ELF-1 (cell line): ENCODE measurements at regions not wholly inside any gene's neighbourhood (a gene's known extent, or its start where the extent isn't known, plus 50 kb on each side); places are given as distances from the start of the nearest gene placed in this dataset.
"Not testable (repeated sequence)": the region's sequence is repeated elsewhere in the genome, so short reads cannot be mapped to it uniquely, and the experiment has no call there.

ENCODE experiments used
- DNase-seq: peaks from one replicate; pipeline ENCODE4 v3.0.0-alpha.2; 2016; ENCODE audit warnings: low read depth, low spot score

DNA sequence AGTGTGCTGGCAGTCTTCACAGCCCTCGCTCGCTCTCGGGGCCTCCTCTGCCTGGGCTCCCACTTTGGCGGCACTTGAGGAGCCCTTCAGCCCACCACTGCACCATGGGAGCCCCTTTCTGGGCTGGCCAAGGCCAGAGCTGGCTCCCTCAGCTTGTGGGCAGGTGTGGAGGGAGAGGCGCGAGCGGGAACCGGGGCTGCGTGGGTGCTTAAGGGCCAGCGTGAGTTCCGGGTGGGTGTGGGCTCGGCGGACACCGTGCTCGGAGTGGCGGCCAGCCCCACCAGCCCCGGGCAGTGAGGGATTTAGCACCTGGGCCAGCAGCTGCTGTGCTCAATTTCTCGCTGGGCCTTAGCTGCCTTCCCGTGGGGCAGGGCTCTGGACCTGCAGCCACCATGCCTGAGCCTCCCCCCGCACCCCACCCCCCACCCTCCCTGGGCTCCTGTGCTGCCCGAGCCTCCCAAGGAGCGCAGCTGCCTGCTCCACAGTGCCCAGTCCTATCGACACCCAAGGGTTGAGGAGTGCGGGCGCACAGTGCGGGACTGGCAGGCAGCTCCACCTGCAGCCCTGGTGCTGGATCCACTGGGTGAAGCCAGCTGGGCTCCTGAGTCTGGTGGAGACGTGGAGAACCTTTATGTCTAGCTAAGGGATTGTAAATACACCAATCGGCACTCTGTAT, 684.4 kb upstream of the GOLIM4 start:
- not testable (repeated sequence) for DNase-seq

DNA sequence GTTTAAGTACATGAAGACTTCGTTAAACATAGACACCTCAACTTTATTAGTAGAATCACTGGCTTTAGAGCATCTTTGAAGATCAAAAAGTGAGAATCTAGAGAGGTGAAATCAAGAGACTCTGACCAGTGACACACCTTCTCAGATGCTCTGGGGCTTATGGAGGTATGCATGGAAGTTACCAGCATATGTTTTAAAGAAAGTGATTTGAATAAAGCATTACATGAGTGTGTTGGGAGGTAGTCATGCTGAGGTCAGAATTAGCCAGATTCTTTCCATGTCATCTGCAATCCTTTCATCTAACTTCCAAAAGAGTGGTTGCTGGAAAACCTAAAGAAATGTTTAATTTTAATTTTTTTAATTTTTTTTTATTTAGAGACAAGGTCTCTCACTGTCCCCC, 658.0 kb upstream of the GOLIM4 start:
- DNase-seq, result no peak

DNA sequence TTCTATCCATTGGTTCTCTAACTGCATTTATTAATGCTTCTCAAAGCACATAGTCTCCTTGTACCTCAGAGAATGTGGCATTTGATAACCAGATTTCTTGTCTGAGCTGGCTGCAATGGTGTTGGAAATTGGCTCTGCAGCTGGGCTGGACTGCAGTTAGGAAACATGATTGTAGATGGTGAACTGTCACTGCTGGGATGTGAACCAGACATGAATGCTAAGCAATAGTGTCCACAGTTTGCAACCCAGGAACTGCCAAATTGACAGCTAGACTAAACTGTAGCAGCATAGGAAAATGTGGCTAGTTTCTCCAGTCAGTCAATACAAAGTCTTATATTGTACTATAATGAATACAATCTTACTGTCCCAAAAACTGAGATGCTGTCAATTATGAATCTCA, 656.6 kb upstream of the GOLIM4 start:
- no peak for DNase-seq

- DNase-seq, result no peak
Observed at GRCh38 chr3:168747697-168748096, 652.0 kb upstream of the GOLIM4 start.

DNA sequence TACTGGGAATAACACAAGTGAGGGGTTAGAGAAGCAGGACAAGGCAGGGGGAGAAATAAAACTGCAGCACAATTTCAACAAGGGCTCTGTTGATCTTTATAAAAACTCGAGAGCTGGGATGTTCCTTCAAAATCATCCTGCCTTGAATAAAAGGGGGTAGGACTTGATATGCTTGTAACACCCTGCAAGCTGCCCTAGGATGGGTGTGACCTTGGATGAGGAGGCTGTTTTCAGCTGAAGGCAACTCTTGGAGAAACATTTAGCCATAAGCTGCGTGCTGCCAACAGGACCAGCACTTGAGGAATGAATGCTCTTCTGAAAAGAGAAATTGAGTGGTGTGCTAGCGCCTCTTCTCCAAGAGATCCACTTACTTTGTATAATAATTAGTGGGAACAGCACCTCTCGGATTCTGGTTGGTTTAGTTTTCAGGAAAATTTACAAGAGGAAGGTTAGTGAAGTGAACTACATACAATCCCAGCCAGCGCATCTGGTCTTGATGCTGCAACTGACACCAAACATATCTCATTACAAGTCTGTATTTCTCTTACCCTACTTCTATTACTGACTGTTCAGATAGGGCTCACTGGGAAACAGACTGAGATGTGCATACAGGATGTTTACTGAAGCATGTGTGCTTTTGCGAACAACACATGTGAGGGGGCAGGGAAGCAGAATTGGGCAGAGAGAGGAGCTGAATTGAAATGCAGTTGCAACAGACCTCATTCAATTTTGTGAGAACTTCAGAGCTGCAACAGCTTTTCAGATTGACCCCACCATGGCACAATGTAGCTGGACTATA, 643.0 kb upstream of the GOLIM4 start:
- no peak for DNase-seq

DNA sequence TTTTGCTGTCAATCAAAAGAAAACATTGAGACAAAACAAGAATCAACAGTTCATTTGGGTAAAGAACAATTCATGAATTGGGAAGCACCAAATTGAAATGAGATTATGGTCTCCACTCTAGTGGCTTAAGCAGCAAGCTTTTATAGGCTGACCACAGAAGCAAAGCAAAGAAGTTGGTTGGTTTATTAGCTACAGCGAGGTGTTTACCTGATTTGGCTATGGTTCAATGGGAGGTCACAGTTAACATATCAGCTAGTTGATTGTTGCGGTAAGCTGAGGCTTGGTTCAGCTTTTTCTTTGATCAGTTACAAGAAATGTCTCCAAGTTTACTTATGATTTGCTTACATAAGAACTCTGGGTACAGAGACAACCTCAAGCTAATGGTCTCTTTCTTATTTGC, 640.5 kb upstream of the GOLIM4 start:
- no peak for DNase-seq

DNA sequence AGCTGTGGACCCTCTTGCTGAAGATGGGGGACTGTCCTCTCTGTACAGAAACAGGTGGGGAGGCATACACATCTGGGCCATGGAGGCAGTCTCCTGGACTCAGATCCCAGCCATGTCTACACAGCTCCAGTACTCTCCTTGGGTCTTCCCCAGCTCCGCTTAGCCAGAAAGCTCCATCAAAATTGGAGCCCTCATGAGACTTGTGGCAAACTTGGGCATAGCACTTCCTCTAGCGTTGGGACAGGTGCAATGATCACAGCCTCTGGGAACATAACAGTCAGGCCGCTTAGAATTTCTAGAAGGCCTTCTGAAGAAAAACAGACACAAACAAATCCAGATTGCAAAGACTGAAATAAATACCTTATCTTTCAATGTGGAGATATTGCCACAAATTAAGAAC, 634.3 kb upstream of the GOLIM4 start:
- DNase-seq, result no peak

DNA sequence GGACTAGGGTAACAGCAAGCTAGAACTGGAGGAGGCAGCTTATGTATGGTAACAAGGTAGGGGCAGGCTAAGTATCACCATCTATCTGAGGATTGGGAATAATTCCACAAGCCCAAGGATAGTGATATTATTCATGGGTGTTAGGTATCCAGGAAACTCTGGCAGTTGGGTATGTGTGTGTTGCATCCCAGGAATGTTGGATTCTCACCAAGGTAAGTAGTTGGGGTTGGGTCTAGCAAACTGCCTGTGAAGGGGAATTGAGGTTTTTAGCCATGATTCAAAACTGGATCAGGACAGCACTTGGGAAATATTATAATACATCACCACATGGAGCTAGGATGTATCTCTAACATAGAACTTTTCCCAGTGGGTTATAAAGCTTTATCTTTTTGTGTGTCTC, 626.4 kb upstream of the GOLIM4 start:
- DNase-seq, result no peak

DNA sequence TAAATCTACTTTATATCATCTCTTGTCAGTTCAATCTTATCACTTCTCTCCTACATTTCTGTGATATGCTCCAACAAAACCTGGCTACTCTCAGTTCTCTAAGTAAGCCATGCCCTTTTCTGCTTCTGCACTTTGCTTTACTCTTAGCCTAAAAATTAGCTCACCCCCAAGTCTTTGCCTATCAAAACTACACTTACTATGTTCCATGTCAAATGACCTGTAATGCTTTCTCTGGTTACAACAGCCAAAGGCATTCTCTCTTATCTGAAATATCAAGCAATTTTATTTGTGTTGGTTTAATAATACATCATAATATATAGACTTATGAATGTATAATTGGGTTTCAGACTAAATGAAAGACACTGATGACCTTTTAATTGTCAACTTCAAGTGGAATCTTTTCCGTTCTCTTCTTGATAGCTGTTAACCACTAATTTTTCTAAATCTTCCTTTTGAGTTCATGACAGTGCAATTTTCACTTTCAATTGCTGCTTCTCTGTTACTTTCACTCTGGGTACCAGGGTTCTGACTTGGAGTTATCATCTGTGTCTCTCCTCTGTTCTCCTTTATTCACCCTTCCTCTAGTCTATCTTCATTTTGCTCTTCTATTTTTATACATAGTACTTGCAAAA, 619.0 kb upstream of the GOLIM4 start:
- no peak for DNase-seq

DNA sequence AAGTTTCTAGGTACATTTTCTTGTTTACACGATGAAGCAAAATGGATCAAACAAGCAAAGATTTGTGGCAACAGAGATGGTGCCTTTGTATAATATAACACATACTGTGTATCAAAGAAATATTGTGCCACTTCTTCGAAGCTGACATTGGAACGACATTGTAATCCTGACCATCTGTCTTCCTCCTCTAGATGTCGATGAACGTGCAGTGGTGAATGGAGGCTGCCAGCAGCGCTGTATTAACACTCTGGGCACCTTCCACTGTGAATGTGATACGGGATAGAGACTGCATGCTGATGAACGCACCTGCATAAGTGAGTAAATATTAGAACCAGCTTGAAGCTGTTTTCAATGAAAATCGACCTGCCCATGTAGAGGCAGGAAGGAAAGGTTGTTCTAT, 613.3 kb upstream of the GOLIM4 start:
- no peak for DNase-seq

DNA sequence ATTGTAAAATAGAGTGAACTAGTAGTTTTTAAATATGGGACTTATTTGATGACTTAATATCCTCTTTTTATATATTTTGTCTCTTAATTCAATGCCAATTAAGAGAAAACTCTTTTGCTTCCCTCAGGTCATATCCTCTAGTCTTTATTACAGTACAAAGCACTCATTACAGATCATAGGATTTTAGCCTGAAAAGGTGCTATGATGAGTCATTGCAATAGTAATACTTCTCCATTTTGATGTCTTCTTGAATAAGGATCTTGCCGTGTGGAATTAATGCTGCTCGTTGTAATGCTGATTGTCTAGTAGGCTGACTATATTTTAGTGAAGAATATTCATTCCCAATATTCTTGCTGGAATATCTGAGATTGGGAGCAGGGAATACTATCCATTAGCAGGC, 612.2 kb upstream of the GOLIM4 start:
- DNase-seq, result no peak

DNA sequence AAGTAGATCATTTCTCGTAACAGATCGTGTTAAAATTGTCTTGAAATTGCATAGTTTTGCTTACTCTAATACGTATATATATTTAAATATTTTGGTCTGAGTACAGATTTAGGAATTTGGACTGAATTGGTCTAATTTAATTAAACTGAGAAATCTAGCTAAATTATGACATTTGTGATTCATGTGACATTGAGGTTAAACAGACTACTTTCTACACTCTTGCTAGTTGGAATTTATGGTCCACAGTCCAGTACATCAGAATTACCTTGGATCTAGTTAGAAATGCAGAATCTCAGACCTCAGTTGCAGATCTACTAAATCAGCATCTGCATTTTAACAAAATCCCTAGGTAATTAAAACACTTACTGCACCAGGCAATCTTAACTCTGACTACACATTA, 609.7 kb upstream of the GOLIM4 start:
- no peak for DNase-seq

DNA sequence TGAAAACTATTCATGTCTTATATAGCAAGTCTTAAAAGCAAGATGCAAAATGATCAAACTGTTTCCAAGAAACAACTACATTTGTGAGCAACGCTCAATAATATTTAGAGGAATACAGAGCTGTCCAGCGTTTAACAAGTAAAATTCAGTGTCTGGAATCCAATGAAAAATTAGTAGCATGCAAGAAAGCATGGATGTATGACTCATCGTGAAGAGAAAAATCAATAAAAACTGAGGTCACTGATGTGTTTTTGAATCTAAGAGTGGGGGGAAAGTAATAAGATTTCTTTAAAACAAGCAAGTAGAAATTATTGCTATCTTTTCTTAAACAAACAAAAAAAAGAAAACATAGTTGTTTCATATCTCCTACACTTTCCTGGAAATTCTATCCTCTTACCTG, 600.3 kb upstream of the GOLIM4 start:
- no peak for DNase-seq

DNA sequence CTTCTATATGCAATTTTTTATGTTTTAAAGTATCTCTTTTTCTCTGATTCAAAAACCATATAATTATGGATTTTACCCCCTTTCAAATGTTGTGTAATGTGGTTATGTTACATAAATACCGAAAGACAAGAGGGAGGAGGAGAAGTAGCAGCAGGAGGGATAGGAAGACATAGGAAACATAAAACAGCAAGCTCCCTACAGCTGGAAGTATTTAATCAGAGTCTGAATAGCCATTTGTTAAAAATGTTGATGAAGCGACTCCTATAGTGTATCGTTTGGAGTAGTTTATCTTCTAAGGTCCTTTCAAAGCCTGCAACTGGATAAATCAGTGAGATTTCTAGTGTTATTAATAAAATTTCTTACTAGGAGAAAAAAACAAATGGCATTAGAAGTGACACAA, 598.1 kb upstream of the GOLIM4 start:
- no peak for DNase-seq

- no peak for DNase-seq
Observed at GRCh38 chr3:168688267-168688666, 592.5 kb upstream of the GOLIM4 start.

- DNase-seq, result no peak
Observed at GRCh38 chr3:168684519-168684918, 588.8 kb upstream of the GOLIM4 start.

DNA sequence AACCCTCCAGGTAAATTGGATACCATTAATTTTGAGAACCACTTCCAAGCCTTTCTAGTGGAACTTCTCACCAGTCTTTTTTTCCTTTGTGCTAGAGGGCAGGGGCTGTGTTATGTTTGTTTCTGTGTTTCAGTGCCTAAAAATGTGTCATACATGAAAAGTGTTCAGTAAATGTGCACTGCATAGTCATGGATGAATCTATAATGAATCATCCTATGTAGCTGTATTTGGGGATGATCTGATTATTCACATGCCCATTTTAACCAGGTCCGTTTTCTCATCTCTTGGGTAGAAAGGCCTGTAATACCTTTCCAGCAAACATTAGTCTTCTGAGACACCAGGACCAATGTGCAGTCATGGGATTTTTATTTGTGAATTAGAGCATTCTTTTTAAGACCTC, 583.0 kb upstream of the GOLIM4 start:
- DNase-seq, result no peak

GRCh38 chr3:168671091-168671490, 575.4 kb upstream of the GOLIM4 start:
- DNase-seq, result no peak

DNA sequence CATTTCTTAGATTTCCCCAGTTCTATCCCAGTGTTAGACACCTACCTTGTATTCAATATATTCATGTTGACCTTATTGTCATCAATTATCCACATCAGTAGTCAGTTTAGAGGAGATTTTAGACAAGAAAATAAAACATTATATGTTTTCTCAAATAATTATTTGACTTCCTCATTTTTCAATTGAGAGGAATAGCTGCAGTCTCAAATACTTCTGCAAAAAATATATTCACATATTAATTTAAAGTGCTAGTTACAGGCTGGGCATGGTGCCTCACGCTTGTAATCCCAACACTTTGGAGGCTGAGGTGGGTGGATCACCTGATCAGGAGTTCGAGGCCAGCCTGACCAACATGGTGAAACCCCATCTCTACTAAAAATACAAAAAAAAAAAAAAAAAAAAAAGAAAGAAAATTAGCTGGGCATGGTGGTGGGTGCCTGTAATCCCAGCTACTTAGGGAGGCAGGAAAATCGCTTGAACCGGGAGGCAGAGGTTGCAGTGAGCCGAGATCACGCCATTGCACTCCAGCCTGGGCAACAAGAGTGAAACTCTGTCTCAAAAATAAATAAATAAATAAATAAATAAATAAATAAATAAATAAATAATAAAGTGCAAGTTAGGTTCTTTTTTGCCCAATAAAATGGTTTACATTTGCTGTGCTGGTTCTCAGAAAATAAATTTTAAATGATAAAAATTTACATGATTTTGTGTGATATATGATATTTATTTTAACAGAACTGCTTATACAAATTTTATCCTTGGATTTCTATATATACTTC, 565.3 kb upstream of the GOLIM4 start:
- DNase-seq, result not testable (repeated sequence)

GRCh38 chr3:168659015-168659414, 563.3 kb upstream of the GOLIM4 start:
- DNase-seq, result no peak

DNA sequence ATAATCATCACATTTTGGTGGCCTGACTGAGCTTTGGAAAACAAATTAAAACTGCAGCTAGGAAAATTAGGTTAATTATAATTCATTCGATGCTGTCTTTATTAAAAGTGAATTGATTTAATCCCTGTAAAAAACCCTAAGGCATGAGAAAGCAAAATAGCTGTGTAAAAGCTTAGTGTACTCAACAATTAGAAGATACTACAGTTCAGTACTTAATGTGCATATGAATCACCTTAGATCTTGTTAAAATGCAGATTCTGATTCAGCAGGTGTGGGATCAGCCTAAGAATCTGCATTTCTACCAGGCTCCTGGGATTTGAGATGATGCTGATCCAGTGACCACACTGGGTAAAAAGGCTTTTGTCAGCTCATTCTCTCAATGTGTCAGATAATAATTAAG, 559.9 kb upstream of the GOLIM4 start:
- no peak for DNase-seq

DNA sequence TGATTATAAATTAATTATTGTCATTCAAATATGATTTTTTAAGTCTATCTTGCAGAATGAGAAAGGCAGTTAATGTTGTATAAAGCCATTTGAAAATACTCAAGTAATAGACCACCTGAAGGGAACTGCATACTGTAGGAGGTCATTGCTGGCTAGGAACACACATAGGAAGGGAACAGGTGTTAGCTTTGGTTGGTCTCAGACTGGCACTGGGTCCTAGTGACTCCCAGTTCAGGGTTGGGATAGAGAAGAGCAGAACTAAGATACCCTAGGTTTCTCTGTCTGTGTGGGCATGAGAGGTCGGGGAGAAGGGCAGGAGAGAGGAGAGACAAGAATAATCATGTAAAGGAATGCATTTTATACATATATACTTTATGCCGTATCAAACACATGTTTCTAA, 559.0 kb upstream of the GOLIM4 start:
- no peak for DNase-seq
